GM12873 (cell line): ENCODE measurements at regions not wholly inside any gene's neighbourhood (a gene's known extent, or its start where the extent isn't known, plus 50 kb on each side); places are given as distances from the start of the nearest gene placed in this dataset.

Experiments
- CTCF ChIP-seq: IDR thresholded peaks from 2 replicates; pipeline ENCODE4 v1.5.1; 2012; ENCODE audit warnings: low read depth, mild to moderate bottlenecking, moderate library complexity, low read length, control low read depth; ENCODE audit not compliant: insufficient read depth; ENCODE audit errors: missing control alignments

GRCh38 chr7:96486681-96487080 is 164.8 kb upstream of the SLC25A13 start:
- TF ChIP-seq CTCF = no peak

GRCh38 chr7:96484845-96485244 is 162.9 kb upstream of the SLC25A13 start:
- no peak for TF ChIP-seq CTCF

- TF ChIP-seq CTCF = no peak
Measured at GRCh38 chr7:96484091-96484490, 162.2 kb upstream of the SLC25A13 start.

- no peak for TF ChIP-seq CTCF
Measured at GRCh38 chr7:96481796-96482195, 159.9 kb upstream of the SLC25A13 start.

GRCh38 chr7:96479015-96479645 is 157.2 kb upstream of the SLC25A13 start:
- TF ChIP-seq CTCF = no peak

- TF ChIP-seq CTCF = no peak
Measured at GRCh38 chr7:96471606-96472005, 149.7 kb upstream of the SLC25A13 start.

GRCh38 chr7:96452146-96452545 is 130.2 kb upstream of the SLC25A13 start:
- TF ChIP-seq CTCF = no peak
